Epithelial cell of proximal tubule (primary cell): ENCODE measurements at regions not wholly inside any gene's neighbourhood (a gene's known extent, or its start where the extent isn't known, plus 50 kb on each side); places are given as distances from the start of the nearest gene placed in this dataset.

Experiments
- DNase-seq: peaks from one replicate; pipeline ENCODE4 v3.0.0-alpha.2; 2011; ENCODE audit warnings: low read depth
- H3K4me3 ChIP-seq: 2 replicates; pipeline ENCODE4 v1.5.1; 2011; ENCODE audit warnings: low read depth, mild to moderate bottlenecking, low read length
- CTCF ChIP-seq: conservative IDR thresholded peaks from 2 replicates; pipeline ENCODE4 v1.5.1; 2012; ENCODE audit warnings: low read depth, mild to moderate bottlenecking, low read length

GRCh38 chr2:181138816-181139215 lies 158.4 kb downstream of the UBE2E3 start:
- TF ChIP-seq CTCF: no peak
- H3K4me3 ChIP-seq: no peak overlapping the region
- DNase-seq: peak; percentile 3

- no peak for DNase-seq
- no peak overlapping the region for H3K4me3 ChIP-seq
- no peak for TF ChIP-seq CTCF
These were observed 159.4 kb downstream of the UBE2E3 start for GRCh38 chr2:181139831-181140230.

- no peak for DNase-seq
- H3K4me3 ChIP-seq: no peak overlapping the region
- no peak for TF ChIP-seq CTCF
These were observed 160.0 kb downstream of the UBE2E3 start for GRCh38 chr2:181140414-181140813.

- no peak for DNase-seq
- H3K4me3 ChIP-seq: no peak overlapping the region
- no peak for TF ChIP-seq CTCF
These were observed 160.5 kb downstream of the UBE2E3 start for GRCh38 chr2:181140928-181141327.

- no peak overlapping the region for H3K4me3 ChIP-seq
- no peak for TF ChIP-seq CTCF
- DNase-seq: no peak
These were observed 161.3 kb downstream of the UBE2E3 start for GRCh38 chr2:181141676-181142075.

- no peak for DNase-seq
- H3K4me3 ChIP-seq: no peak overlapping the region
- TF ChIP-seq CTCF: no peak
These were observed 162.1 kb downstream of the UBE2E3 start for GRCh38 chr2:181142514-181142913.

- no peak for TF ChIP-seq CTCF
- no peak for DNase-seq
- H3K4me3 ChIP-seq: no peak overlapping the region
These were observed 163.4 kb downstream of the UBE2E3 start for GRCh38 chr2:181143790-181144300.
